ENCODE measurements at regions not wholly inside any gene's neighbourhood (a gene's known extent, or its start where the extent isn't known, plus 50 kb on each side); places are given as distances from the start of the nearest gene placed in this dataset.

DNA sequence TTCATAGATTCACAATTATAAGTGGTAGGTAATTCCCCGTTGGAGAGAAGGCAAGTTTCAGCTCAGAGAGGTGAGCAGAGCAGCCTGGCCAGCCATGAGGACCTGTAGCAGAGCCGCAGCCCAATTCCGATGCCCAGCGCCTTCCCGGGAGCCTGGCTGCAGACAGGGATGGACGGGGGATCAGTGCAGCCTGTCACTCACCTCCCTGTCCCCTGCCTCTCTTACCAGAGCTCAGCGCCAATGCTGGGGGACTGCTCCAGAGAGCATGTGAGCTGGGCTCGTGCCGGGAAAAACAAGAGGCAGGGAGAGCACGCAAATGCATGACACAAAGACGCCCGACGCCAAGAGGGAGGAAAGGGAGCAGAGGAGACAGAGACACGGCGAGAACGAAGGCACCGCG lies 231.9 kb downstream of the BCL11B start:
- TF ChIP-seq, protein P1, sequence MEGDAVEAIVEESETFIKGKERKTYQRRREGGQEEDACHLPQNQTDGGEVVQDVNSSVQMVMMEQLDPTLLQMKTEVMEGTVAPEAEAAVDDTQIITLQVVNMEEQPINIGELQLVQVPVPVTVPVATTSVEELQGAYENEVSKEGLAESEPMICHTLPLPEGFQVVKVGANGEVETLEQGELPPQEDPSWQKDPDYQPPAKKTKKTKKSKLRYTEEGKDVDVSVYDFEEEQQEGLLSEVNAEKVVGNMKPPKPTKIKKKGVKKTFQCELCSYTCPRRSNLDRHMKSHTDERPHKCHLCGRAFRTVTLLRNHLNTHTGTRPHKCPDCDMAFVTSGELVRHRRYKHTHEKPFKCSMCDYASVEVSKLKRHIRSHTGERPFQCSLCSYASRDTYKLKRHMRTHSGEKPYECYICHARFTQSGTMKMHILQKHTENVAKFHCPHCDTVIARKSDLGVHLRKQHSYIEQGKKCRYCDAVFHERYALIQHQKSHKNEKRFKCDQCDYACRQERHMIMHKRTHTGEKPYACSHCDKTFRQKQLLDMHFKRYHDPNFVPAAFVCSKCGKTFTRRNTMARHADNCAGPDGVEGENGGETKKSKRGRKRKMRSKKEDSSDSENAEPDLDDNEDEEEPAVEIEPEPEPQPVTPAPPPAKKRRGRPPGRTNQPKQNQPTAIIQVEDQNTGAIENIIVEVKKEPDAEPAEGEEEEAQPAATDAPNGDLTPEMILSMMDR (CRISPR knock-in tag; IDR thresholded peaks at IDR 0.05): no peak
- TF ChIP-seq, protein P2, sequence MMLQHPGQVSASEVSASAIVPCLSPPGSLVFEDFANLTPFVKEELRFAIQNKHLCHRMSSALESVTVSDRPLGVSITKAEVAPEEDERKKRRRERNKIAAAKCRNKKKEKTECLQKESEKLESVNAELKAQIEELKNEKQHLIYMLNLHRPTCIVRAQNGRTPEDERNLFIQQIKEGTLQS (CRISPR knock-in tag; IDR thresholded peaks at IDR 0.05): no peak
- TF ChIP-seq, protein P3, sequence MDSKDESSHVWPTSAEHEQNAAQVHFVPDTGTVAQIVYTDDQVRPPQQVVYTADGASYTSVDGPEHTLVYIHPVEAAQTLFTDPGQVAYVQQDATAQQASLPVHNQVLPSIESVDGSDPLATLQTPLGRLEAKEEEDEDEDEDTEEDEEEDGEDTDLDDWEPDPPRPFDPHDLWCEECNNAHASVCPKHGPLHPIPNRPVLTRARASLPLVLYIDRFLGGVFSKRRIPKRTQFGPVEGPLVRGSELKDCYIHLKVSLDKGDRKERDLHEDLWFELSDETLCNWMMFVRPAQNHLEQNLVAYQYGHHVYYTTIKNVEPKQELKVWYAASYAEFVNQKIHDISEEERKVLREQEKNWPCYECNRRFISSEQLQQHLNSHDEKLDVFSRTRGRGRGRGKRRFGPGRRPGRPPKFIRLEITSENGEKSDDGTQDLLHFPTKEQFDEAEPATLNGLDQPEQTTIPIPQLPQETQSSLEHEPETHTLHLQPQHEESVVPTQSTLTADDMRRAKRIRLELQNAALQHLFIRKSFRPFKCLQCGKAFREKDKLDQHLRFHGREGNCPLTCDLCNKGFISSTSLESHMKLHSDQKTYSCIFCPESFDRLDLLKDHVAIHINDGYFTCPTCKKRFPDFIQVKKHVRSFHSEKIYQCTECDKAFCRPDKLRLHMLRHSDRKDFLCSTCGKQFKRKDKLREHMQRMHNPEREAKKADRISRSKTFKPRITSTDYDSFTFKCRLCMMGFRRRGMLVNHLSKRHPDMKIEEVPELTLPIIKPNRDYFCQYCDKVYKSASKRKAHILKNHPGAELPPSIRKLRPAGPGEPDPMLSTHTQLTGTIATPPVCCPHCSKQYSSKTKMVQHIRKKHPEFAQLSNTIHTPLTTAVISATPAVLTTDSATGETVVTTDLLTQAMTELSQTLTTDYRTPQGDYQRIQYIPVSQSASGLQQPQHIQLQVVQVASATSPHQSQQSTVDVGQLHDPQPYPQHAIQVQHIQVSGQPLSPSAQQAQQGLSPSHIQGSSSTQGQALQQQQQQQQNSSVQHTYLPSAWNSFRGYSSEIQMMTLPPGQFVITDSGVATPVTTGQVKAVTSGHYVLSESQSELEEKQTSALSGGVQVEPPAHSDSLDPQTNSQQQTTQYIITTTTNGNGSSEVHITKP (CRISPR knock-in tag; IDR thresholded peaks at IDR 0.05; ENCODE audit: low read depth): no peak
- TF ChIP-seq, protein P4, sequence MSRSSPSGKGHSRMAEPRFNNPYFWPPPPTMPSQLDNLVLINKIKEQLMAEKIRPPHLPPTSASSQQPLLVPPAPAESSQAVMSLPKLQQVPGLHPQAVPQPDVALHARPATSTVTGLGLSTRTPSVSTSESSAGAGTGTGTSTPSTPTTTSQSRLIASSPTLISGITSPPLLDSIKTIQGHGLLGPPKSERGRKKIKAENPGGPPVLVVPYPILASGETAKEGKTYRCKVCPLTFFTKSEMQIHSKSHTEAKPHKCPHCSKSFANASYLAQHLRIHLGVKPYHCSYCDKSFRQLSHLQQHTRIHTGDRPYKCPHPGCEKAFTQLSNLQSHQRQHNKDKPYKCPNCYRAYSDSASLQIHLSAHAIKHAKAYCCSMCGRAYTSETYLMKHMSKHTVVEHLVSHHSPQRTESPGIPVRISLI (CRISPR knock-in tag; IDR thresholded peaks at IDR 0.05; ENCODE audit: borderline replicate concordance): no peak
- TF ChIP-seq FOXA1 (IDR thresholded peaks at IDR 0.05) (no peak), FOXA1 (CRISPR knock-in tag; IDR thresholded peaks at IDR 0.05) (no peak), EP300 (IDR thresholded peaks at IDR 0.05; ENCODE audit: low read depth in 2 of 2, low read length in 2 of 2) (no peak), EP300 (CRISPR knock-in tag; IDR thresholded peaks at IDR 0.05; ENCODE audit: borderline replicate concordance) (no peak), RBM39 (IDR thresholded peaks at IDR 0.05; ENCODE audit: low read depth, low read length, poor library complexity, severe bottlenecking) (no peak), ZNF326 (CRISPR knock-in tag; IDR thresholded peaks at IDR 0.05; ENCODE audit: borderline replicate concordance) (no peak), SOX6 (IDR thresholded peaks at IDR 0.05) (no peak), SOX6 (CRISPR knock-in tag; IDR thresholded peaks at IDR 0.05) (no peak), ZBTB1 (CRISPR knock-in tag; IDR thresholded peaks at IDR 0.05; ENCODE audit: borderline replicate concordance) (no peak), EZH2 (conservative IDR thresholded peaks at IDR 0.05; ENCODE audit: low read depth, low read length) (no peak), POLR2A (IDR thresholded peaks at IDR 0.05; ENCODE audit: insufficient read depth in 1 of 2, low read depth in 2 of 2, low read length in 2 of 2) (no peak), ZSCAN21 (CRISPR knock-in tag; IDR thresholded peaks at IDR 0.05; ENCODE audit: borderline replicate concordance) (no peak)
- TF ChIP-seq, protein P5, sequence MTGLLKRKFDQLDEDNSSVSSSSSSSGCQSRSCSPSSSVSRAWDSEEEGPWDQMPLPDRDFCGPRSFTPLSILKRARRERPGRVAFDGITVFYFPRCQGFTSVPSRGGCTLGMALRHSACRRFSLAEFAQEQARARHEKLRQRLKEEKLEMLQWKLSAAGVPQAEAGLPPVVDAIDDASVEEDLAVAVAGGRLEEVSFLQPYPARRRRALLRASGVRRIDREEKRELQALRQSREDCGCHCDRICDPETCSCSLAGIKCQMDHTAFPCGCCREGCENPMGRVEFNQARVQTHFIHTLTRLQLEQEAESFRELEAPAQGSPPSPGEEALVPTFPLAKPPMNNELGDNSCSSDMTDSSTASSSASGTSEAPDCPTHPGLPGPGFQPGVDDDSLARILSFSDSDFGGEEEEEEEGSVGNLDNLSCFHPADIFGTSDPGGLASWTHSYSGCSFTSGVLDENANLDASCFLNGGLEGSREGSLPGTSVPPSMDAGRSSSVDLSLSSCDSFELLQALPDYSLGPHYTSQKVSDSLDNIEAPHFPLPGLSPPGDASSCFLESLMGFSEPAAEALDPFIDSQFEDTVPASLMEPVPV (CRISPR knock-in tag; IDR thresholded peaks at IDR 0.05): no peak

All from HepG2 (cell line).